ENCODE measurements at regions not wholly inside any gene's neighbourhood (a gene's known extent, or its start where the extent isn't known, plus 50 kb on each side); places are given as distances from the start of the nearest gene placed in this dataset.

- no peak for DNase-seq (ENCODE audit: low read depth in 1 of 2, low spot score in 1 of 2)
- in situ Hi-C loops (cut with HindIII; ENCODE audit: low pct_unique_long_range_greater_than_20kb, low sequenced_read_pairs), result no loop called here
- TF ChIP-seq JUND (IDR thresholded peaks at IDR 0.05; ENCODE audit: low read depth), result no peak
These were observed 54.4 kb upstream of the CPHXL start for GRCh38 chr16:75780669-75781068.

- TF ChIP-seq JUND (IDR thresholded peaks at IDR 0.05; ENCODE audit: low read depth), result no peak
- in situ Hi-C loops (cut with HindIII; ENCODE audit: low pct_unique_long_range_greater_than_20kb, low sequenced_read_pairs), result no loop called here
- DNase-seq (ENCODE audit: low read depth in 1 of 2, low spot score in 1 of 2), result no peak
These were observed 55.5 kb upstream of the CPHXL start for GRCh38 chr16:75781683-75782343.

GRCh38 chr16:75787440-75787839 lies 61.1 kb upstream of the CPHXL start:
- in situ Hi-C loops (cut with HindIII; ENCODE audit: low pct_unique_long_range_greater_than_20kb, low sequenced_read_pairs), result no loop called here
- no peak for TF ChIP-seq JUND (IDR thresholded peaks at IDR 0.05; ENCODE audit: low read depth)
- DNase-seq (ENCODE audit: low read depth in 1 of 2, low spot score in 1 of 2), result no peak

GRCh38 chr16:75789237-75789636 lies 62.9 kb upstream of the CPHXL start:
- in situ Hi-C loops (cut with HindIII; ENCODE audit: low pct_unique_long_range_greater_than_20kb, low sequenced_read_pairs), result no loop called here
- peak; percentile 64 to 71 for DNase-seq (ENCODE audit: low read depth in 1 of 2, low spot score in 1 of 2)
- TF ChIP-seq JUND (IDR thresholded peaks at IDR 0.05; ENCODE audit: low read depth), result no peak

- in situ Hi-C loops (cut with HindIII; ENCODE audit: low pct_unique_long_range_greater_than_20kb, low sequenced_read_pairs), result no loop called here
- no peak for TF ChIP-seq JUND (IDR thresholded peaks at IDR 0.05; ENCODE audit: low read depth)
- DNase-seq (ENCODE audit: low read depth in 1 of 2, low spot score in 1 of 2), result no peak
These were observed 66.6 kb upstream of the CPHXL start for GRCh38 chr16:75792771-75793492.

GRCh38 chr16:75793641-75794040 lies 67.4 kb upstream of the CPHXL start:
- TF ChIP-seq JUND (IDR thresholded peaks at IDR 0.05; ENCODE audit: low read depth), result no peak
- in situ Hi-C loops (cut with HindIII; ENCODE audit: low pct_unique_long_range_greater_than_20kb, low sequenced_read_pairs), result no loop called here
- no peak for DNase-seq (ENCODE audit: low read depth in 1 of 2, low spot score in 1 of 2)

- TF ChIP-seq JUND (IDR thresholded peaks at IDR 0.05; ENCODE audit: low read depth), result no peak
- in situ Hi-C loops (cut with HindIII; ENCODE audit: low pct_unique_long_range_greater_than_20kb, low sequenced_read_pairs), result no loop called here
- no peak for DNase-seq (ENCODE audit: low read depth in 1 of 2, low spot score in 1 of 2)
These were observed 68.1 kb upstream of the CPHXL start for GRCh38 chr16:75794426-75794825.

GRCh38 chr16:75798714-75799113 lies 72.4 kb upstream of the CPHXL start:
- TF ChIP-seq JUND (IDR thresholded peaks at IDR 0.05; ENCODE audit: low read depth), result no peak
- DNase-seq (ENCODE audit: low read depth in 1 of 2, low spot score in 1 of 2), result no peak
- in situ Hi-C loops (cut with HindIII; ENCODE audit: low pct_unique_long_range_greater_than_20kb, low sequenced_read_pairs), result no loop called here

GRCh38 chr16:75801307-75801706 lies 75.0 kb upstream of the CPHXL start:
- no peak for TF ChIP-seq JUND (IDR thresholded peaks at IDR 0.05; ENCODE audit: low read depth)
- DNase-seq (ENCODE audit: low read depth in 1 of 2, low spot score in 1 of 2), result peak in 1 of 2 experiments; percentile 19
- in situ Hi-C loops (cut with HindIII; ENCODE audit: low pct_unique_long_range_greater_than_20kb, low sequenced_read_pairs), result no loop called here

GRCh38 chr16:75803753-75804152 lies 77.5 kb upstream of the CPHXL start:
- no peak for TF ChIP-seq JUND (IDR thresholded peaks at IDR 0.05; ENCODE audit: low read depth)
- no peak for DNase-seq (ENCODE audit: low read depth in 1 of 2, low spot score in 1 of 2)
- in situ Hi-C loops (cut with HindIII; ENCODE audit: low pct_unique_long_range_greater_than_20kb, low sequenced_read_pairs), result no loop called here

- DNase-seq (ENCODE audit: low read depth in 1 of 2, low spot score in 1 of 2), result no peak
- in situ Hi-C loops (cut with HindIII; ENCODE audit: low pct_unique_long_range_greater_than_20kb, low sequenced_read_pairs), result no loop called here
- no peak for TF ChIP-seq JUND (IDR thresholded peaks at IDR 0.05; ENCODE audit: low read depth)
These were observed 78.1 kb upstream of the CPHXL start for GRCh38 chr16:75804368-75804767.

GRCh38 chr16:75805946-75806345 lies 79.7 kb upstream of the CPHXL start:
- DNase-seq (ENCODE audit: low read depth in 1 of 2, low spot score in 1 of 2), result peak in 1 of 2 experiments; percentile 24
- TF ChIP-seq JUND (IDR thresholded peaks at IDR 0.05; ENCODE audit: low read depth), result no peak
- in situ Hi-C loops (cut with HindIII; ENCODE audit: low pct_unique_long_range_greater_than_20kb, low sequenced_read_pairs), result no loop called here

GRCh38 chr16:75806487-75806886 lies 80.2 kb upstream of the CPHXL start:
- DNase-seq (ENCODE audit: low read depth in 1 of 2, low spot score in 1 of 2), result no peak
- in situ Hi-C loops (cut with HindIII; ENCODE audit: low pct_unique_long_range_greater_than_20kb, low sequenced_read_pairs), result no loop called here
- TF ChIP-seq JUND (IDR thresholded peaks at IDR 0.05; ENCODE audit: low read depth), result no peak

All from T47D (cell line).